ENCODE measurements at regions not wholly inside any gene's neighbourhood (a gene's known extent, or its start where the extent isn't known, plus 50 kb on each side); places are given as distances from the start of the nearest gene placed in this dataset.
"Not testable (repeated sequence)": the region's sequence is repeated elsewhere in the genome, so short reads cannot be mapped to it uniquely, and the experiment has no call there.

GRCh38 chr20:5470458-5470857 is 140.3 kb downstream of the GPCPD1 start:
- no peak for DNase-seq (ENCODE audit: low read depth)
- H3K4me3 ChIP-seq (ENCODE audit: low read depth, low read length) = no peak overlapping the region
- no peak for TF ChIP-seq CTCF (IDR thresholded peaks at IDR 0.05; ENCODE audit: insufficient read depth, low read depth, low read length)

DNA sequence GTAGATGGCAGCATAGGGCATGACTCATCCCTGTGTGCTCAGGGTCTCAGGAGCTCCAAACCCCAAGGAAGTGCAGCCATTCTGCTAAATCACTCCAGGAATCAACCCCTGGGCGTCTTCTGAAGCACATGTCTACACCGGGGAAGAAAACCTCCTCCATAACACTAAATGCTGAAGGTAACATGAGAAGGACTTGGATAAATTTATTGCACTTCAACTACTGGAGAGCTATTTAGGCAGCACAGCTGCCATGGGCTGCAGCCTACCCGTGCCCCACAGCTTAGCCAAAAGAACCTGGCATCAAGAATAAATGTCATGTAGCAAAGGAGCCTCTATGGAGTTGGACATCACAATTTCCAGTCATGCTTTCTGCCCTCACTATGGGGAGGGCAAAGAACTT is 141.7 kb downstream of the GPCPD1 start:
- DNase-seq (ENCODE audit: low read depth) = no peak
- no peak overlapping the region for H3K4me3 ChIP-seq (ENCODE audit: low read depth, low read length)
- no peak for TF ChIP-seq CTCF (IDR thresholded peaks at IDR 0.05; ENCODE audit: insufficient read depth, low read depth, low read length)

- TF ChIP-seq CTCF (IDR thresholded peaks at IDR 0.05; ENCODE audit: insufficient read depth, low read depth, low read length) = no peak
- H3K4me3 ChIP-seq (ENCODE audit: low read depth, low read length) = no peak overlapping the region
- no peak for DNase-seq (ENCODE audit: low read depth)
These were observed 143.7 kb downstream of the GPCPD1 start for GRCh38 chr20:5467086-5467485.

DNA sequence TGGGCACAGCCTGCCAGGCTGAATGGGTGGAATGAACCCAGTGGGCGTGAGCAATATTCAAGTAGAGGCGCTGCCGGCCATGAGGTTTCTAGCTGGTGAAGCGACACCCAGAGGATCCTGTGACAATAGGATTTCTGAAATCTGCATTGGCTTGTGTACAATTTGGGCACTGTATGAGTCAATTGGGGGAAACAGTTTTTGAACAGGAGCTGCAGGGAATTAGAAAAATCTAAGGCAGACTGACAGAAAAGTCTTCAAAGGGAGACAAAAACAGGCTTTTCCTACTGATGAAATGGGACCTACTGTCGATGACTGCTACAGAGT is 145.2 kb downstream of the GPCPD1 start:
- TF ChIP-seq CTCF (IDR thresholded peaks at IDR 0.05; ENCODE audit: insufficient read depth, low read depth, low read length) = no peak
- no peak overlapping the region for H3K4me3 ChIP-seq (ENCODE audit: low read depth, low read length)
- no peak for DNase-seq (ENCODE audit: low read depth)

GRCh38 chr20:5464901-5465603 is 145.8 kb downstream of the GPCPD1 start:
- H3K4me3 ChIP-seq (ENCODE audit: low read depth, low read length) = no peak overlapping the region
- no peak for DNase-seq (ENCODE audit: low read depth)

GRCh38 chr20:5463007-5463686 is 146.4 kb upstream of the PROKR2 start:
- TF ChIP-seq CTCF (IDR thresholded peaks at IDR 0.05; ENCODE audit: insufficient read depth, low read depth, low read length) = no peak
- H3K4me3 ChIP-seq (ENCODE audit: low read depth, low read length) = no peak overlapping the region
- no peak for DNase-seq (ENCODE audit: low read depth)

More at GRCh38 chr20:5464901-5465603, 145.8 kb downstream of the GPCPD1 start:
- no peak for TF ChIP-seq CTCF (IDR thresholded peaks at IDR 0.05; ENCODE audit: insufficient read depth, low read depth, low read length)

- DNase-seq (ENCODE audit: low read depth); H3K4me3 ChIP-seq (ENCODE audit: low read depth, low read length): not testable (repeated sequence)
These were observed 137.0 kb upstream of the PROKR2 start for GRCh38 chr20:5453745-5454144.

DNA sequence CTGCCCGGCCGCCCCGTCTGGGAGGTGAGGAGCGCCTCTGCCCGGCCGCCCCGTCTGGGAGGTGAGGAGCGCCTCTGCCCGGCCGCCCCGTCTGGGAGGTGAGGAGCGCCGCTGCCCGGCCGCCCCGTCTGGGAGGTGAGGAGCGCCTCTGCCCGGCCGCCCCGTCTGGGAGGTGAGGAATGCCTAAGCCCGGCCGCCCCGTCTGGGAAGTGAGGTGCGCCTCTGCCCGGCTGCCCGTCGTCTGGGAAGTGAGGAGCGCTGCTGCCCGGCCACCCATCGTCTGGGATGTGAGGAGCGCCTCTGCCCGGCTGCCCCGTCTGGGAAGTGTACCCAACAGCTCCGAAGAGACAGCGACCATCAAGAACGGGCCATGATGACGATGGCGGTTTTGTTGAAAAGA is 136.6 kb upstream of the PROKR2 start:
- H3K4me3 ChIP-seq (ENCODE audit: low read depth, low read length); DNase-seq (ENCODE audit: low read depth): not testable (repeated sequence)

GRCh38 chr20:5452691-5453090 is 135.9 kb upstream of the PROKR2 start:
- not testable (repeated sequence) for H3K4me3 ChIP-seq (ENCODE audit: low read depth, low read length); DNase-seq (ENCODE audit: low read depth)

DNA sequence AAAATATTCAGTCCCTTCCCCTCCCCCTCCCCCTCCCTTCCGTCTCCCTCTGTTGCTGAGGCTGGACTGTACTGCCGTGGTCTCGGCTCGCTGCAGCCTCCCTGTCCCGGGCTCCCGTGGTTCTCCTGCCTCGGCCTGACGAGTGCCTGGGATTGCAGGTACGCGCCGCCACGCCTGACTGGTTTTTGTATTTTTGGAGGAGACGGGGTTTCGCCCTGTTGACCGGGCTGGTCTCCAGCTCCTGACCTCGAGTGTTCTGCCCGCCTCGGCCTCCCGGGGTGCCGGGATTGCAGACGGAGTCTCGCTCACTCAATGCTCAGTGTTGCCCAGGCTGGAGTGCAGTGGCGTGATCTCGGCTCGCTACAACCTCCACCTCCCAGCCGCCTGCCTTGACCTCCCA is 135.5 kb upstream of the PROKR2 start:
- not testable (repeated sequence) for H3K4me3 ChIP-seq (ENCODE audit: low read depth, low read length); DNase-seq (ENCODE audit: low read depth)

Measured in fibroblast of villous mesenchyme (primary cell).